ENCODE measurements at regions not wholly inside any gene's neighbourhood (a gene's known extent, or its start where the extent isn't known, plus 50 kb on each side); places are given as distances from the start of the nearest gene placed in this dataset.
"Not testable (repeated sequence)": the region's sequence is repeated elsewhere in the genome, so short reads cannot be mapped to it uniquely, and the experiment has no call there.

DNA sequence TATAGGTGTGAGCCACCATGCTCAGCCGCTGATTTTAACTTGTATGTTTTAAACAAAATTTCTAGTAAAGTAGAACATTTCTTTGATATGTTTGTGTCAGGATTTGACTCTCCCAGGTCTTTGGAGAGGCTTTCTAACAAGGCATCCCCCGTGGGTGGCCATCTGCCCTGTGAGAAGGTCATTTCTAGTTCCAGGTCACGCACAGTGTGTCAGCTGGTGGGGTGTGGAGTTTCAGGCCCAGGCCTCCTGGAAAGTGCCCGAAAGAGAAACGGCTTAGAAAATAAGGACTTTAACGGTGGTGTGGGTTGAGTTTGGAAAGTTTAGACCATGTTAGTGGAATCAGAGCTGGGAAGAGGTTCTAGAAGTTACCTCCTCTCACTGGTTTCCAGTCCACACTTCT is 61.0 kb downstream of the SPDYE17 start:
- H3K4me3 Mint-ChIP-seq; H3K27me3 Mint-ChIP-seq; H3K27ac Mint-ChIP-seq; POLR2A ChIA-PET; DNase-seq; ATAC-seq (ENCODE audit: low read depth); H3K4me1 Mint-ChIP-seq; H3K9me3 Mint-ChIP-seq; H3K36me3 Mint-ChIP-seq: not testable (repeated sequence)

DNA sequence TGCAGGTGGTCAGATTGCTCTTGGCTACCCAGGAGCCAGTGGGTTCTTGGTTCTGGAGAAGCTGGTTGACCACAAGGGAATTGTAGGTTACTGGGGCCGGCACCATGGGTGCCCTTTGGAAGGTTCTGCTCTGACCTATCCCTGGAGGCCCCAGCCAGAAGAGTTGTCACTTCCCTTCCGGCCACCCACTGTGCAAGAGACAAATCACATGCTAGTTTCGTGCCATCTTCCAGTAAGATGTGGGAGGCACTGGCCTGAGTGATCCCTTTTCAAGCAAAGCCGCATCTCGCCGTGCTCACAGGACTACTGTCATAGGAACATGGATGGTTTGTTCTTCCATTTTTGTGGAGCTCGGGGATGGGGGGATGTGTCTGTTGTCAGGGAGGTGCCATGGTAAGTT is 62.3 kb downstream of the SPDYE17 start:
- H3K4me1 Mint-ChIP-seq; H3K9me3 Mint-ChIP-seq; H3K27ac Mint-ChIP-seq; H3K4me3 Mint-ChIP-seq; H3K36me3 Mint-ChIP-seq; ATAC-seq (ENCODE audit: low read depth); POLR2A ChIA-PET; H3K27me3 Mint-ChIP-seq; DNase-seq: not testable (repeated sequence)

DNA sequence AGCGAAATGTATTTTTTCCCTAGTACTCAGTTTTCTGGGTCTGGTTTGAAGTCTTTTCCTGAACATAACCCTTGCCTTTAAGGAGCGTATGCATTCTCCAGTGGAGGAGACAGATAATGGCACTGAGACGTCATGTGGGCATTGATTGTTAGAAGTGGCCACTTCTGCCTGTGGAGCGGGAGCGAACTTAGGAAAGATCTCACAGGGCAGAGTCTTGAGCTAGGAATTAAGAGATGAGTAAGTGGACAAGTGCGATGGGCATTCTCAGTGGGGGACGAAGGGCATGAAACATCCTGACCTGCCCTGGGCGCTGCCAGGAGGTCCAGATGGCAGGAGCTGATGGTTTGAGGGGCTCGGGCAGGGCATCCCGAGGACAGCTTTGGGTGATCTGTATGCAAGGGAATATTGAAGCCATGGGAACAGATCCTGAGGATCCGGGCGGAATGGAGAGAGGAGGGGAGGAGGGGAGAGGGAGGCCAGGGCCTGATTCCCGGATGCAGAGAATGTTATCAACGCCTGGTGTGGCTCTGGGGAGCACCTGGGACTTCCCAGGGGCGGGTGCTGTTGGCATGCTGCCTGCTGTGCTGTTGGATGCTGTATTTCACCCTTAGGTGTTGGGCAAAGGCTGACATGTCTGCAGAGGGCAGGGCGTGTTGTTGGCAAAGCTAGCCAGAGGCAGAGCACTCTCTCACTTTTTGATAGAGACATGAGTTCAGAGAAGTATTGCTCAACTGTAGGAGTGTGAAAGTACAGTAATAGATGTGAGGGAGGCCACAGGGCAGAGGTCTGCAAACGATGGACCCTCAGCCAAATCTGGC is 66.2 kb downstream of the SPDYE17 start:
- H3K4me3 Mint-ChIP-seq; H3K36me3 Mint-ChIP-seq; ATAC-seq (ENCODE audit: low read depth); POLR2A ChIA-PET; H3K27me3 Mint-ChIP-seq; H3K9me3 Mint-ChIP-seq; H3K4me1 Mint-ChIP-seq; DNase-seq; H3K27ac Mint-ChIP-seq: not testable (repeated sequence)

DNA sequence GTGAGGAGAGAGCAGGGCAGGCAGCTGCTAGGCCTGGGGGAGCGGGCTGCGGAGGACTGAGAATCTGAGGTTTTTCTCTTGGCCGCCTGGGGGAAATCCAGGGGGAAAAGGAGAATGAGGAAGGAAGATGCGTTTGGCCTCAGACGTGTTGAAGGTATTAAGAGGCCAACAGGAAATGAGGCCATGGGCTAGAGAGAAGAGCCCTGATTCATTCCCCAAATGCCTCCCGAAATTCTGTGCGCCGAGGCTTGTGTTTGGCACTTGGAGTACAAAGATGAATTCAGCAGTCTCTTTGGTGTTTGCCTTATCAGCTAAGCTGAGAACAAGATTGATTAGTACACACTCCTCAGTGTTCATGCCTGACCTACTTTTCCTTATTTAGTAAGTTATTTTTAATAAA is 68.1 kb downstream of the SPDYE17 start:
- H3K4me1 Mint-ChIP-seq; H3K27ac Mint-ChIP-seq; H3K36me3 Mint-ChIP-seq; H3K4me3 Mint-ChIP-seq; POLR2A ChIA-PET; DNase-seq; ATAC-seq (ENCODE audit: low read depth); H3K27me3 Mint-ChIP-seq; H3K9me3 Mint-ChIP-seq: not testable (repeated sequence)

DNA sequence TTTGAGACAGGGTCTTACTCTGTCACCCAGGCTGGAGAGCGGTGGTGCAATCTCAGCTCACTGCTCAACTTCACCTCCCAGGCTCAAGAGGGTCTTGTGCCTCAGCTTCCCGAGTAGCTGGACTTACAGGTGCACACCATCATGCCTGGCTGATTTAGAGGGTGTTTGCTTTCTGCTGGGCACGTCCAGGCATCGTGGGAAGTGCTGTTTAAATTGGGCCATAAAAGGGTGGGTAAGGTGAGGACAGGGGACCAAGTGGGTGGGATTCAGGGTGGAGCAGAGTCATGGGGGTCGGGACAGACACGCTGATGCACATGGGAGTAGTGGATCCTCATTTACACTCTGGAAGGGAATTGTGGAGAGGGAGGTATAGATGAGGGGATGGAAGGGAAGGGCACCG is 69.1 kb downstream of the SPDYE17 start:
- DNase-seq; H3K27ac Mint-ChIP-seq; POLR2A ChIA-PET; H3K27me3 Mint-ChIP-seq; H3K36me3 Mint-ChIP-seq; H3K4me1 Mint-ChIP-seq; H3K9me3 Mint-ChIP-seq; ATAC-seq (ENCODE audit: low read depth); H3K4me3 Mint-ChIP-seq: not testable (repeated sequence)

DNA sequence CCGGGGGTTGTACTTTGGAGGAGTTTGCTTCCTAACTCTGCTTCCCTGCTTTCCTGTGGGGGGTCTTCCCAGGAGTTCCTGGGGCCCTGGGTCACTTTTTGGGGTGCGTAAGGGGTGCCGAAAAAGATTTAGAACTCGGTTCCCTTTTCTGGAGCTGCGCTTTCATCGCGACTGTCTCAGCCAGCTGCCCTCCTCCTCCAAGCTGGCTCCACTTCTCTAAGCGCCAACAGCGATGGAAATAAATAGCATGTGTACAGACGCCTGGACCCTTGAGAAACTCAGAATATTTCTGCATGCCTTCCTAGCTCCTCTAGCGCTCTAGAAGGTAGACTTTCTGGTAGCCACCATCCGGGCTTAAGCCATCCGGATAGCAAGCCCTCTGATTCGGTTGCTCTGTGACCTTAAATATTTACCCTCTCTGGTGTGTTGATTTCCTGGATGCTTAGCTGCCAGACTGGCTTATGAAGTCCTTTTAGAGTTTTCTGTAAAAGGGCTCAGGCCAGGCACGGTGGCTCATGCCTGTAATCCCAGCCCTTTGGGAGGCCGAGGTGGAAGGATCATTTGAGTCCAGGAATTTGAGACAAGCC is 71.7 kb downstream of the SPDYE17 start:
- peak; percentile 28 for ATAC-seq (ENCODE audit: low read depth)
- DNase-seq, H3K4me1 Mint-ChIP-seq, H3K27me3 Mint-ChIP-seq, H3K36me3 Mint-ChIP-seq, H3K9me3 Mint-ChIP-seq, H3K4me3 Mint-ChIP-seq, POLR2A ChIA-PET, H3K27ac Mint-ChIP-seq: not testable (repeated sequence)

DNA sequence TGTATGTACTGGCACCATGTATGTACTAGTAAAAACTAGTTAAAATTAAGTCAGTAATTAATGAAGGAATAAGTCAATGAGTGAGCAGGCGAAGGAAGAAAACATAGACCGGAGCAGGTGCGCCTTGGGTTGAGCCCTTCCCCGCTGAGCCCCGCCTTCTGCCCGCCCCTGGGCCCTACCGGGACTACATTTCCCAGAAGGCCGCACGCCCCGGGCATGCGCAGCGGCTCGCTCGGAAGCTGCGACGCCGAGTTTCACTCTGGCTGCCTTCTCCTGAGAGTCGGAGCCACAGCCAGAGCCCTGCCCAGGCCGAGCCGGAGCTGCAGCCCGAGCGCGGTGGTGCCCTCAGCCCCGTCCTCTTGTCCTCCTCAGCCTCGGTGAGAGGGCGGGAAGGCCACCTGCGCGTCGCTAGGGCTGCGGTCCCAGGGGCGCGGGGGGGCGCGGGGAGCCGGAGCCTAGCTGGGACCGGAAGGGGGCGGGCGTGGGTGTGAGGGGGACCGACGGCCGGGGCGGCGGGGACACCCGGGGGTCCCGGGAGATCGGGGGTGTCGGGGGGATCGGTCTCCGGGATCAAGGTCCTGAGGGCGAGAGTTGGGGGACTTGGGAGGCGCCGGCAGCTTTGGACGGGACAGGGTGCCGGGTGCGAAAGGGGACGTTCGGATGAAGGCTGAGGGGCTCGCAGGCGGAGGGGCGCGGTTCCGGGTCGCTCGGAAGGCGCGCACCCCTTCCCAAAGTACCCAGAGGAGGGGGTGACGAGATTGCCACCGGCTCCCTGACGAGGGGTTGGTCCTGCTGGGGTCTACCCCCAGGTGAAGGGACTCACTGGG is 72.4 kb downstream of the SPDYE17 start:
- H3K4me1 Mint-ChIP-seq, H3K27me3 Mint-ChIP-seq, H3K36me3 Mint-ChIP-seq, H3K9me3 Mint-ChIP-seq, POLR2A ChIA-PET, H3K27ac Mint-ChIP-seq: not testable (repeated sequence)
- peak overlapping the region; percentile 28 for H3K4me3 Mint-ChIP-seq
- ATAC-seq (ENCODE audit: low read depth): peak; percentile 99
- DNase-seq: peak; percentile 57

DNA sequence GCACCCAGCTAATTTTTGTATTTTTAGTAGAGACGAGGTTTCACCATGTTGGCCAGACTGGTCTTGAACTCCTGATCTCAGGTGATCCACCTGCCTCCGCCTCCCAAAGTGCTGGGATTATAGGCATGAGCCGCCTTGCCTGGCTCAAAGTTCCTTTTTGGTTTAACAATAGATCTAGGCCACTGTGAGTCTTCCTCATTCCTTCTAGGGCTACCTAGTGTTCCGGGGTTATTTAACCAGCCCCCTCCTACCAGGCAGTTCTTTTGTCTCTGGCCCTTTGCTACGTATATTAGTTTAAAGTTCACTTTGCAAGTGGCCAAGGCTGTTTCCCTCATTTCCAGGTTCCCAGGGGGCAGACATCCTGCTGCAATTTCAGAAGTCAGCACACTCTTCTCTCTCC is 75.6 kb downstream of the SPDYE17 start:
- DNase-seq; H3K4me1 Mint-ChIP-seq; ATAC-seq (ENCODE audit: low read depth); POLR2A ChIA-PET; H3K27ac Mint-ChIP-seq; H3K9me3 Mint-ChIP-seq; H3K36me3 Mint-ChIP-seq; H3K27me3 Mint-ChIP-seq; H3K4me3 Mint-ChIP-seq: not testable (repeated sequence)

DNA sequence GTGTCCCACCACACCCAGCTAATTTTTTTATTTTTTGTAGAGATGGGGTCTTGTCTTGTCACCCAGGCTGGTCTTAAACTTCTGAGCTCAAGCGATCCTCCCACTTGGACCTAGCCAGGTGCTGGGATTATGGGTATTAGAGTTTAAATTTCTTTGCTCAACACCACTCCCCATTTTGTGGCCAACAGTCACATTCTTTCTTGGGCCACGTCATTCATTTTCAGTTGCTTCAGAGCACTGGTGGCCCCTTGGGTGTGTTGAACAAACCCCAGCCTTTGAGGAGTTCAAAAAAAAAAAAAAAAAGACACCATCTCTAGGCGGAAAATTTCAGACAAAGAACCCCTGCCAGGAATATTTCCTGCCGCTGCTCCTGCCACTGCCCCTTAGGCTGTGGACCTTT is 77.0 kb downstream of the SPDYE17 start:
- H3K9me3 Mint-ChIP-seq; H3K27me3 Mint-ChIP-seq; H3K36me3 Mint-ChIP-seq; H3K4me3 Mint-ChIP-seq; POLR2A ChIA-PET; H3K27ac Mint-ChIP-seq; H3K4me1 Mint-ChIP-seq; DNase-seq; ATAC-seq (ENCODE audit: low read depth): not testable (repeated sequence)

DNA sequence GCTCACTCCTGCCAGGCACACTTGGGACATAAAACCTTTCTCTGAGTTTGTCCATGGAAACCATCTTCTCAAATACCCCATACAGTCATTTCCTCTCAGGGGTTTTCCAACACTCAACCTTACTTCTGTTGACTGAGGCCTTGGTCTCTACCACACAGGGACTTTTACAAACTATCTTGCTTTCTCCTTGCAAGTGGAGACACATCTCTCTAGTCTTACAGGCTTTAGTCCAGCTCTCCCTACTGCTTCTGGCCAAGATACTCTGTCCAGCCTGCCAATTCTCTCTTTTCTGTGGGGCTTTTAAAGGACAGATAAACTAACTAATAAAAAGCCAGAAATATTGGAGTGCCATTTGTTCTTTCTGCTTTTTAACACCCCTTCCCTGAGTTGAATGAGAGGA is 87.6 kb downstream of the SPDYE17 start:
- H3K36me3 Mint-ChIP-seq, H3K27ac Mint-ChIP-seq, POLR2A ChIA-PET, H3K4me1 Mint-ChIP-seq, H3K9me3 Mint-ChIP-seq, DNase-seq, H3K4me3 Mint-ChIP-seq, H3K27me3 Mint-ChIP-seq: not testable (repeated sequence)
- ATAC-seq (ENCODE audit: low read depth): peak; percentile 39

DNA sequence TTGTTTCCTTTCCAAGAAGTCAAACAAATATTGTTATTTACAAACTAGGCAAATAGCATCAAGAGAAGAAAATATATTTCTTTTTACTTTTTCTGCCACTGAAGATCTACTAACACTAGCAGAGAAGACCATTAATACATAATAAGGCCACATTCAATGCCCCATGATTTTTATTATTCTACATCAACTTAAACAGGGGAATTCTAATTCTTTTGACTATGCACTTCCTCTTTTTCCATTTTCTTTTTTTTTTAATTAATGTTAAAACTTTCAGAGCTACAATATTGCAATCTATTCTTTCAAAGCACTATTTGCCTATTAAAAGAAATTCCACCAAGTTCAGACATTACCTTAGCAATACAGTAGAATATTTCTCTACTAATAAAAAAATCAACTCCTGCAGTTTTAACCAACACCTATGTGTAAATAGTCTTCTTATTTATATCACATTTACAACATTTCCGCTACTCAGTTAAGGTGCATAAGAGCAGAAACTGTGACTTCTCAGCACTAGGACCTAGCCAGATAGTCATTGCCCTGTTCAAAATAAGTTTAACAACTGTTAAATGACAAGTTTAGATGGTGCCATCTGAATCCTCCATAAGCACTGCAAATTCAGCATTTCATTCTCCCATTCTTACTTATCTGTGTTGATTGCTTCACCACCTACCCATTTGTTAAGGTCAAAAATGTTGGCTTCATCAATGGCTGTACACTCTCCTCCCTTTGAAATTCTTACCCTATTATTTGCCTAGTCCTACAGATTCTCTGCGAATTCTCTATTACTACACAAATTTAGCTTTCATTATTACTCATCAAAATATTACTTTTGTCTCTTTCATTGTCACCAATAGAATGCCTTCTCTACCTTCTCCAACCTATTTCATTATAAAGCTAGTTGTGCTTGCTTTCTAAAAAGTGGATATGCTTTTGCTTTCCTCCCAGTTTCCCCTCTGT is 90.1 kb downstream of the SPDYE17 start:
- H3K27me3 Mint-ChIP-seq; H3K4me1 Mint-ChIP-seq; DNase-seq; H3K36me3 Mint-ChIP-seq; H3K4me3 Mint-ChIP-seq; H3K27ac Mint-ChIP-seq; ATAC-seq (ENCODE audit: low read depth); POLR2A ChIA-PET; H3K9me3 Mint-ChIP-seq: not testable (repeated sequence)

DNA sequence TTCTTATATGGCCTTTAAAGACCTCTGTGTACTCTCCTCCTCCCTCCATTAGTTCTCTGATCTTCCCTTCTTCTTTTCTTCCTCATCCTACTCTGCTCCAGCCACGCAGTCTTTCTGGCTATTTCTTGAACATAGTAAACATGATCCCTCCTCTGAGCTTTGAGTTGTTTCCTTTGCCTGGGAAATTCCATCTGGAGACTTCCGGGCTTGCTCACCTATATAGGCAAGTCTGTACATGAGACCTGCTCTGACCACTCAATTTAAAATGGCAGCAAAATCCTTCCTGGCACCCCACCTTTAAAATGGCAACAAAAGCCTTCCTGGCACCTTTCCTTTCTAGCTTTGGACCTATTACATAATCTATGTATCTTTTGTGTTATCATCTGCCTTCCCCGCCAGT is 94.4 kb downstream of the SPDYE17 start:
- H3K9me3 Mint-ChIP-seq; H3K4me3 Mint-ChIP-seq; POLR2A ChIA-PET; H3K4me1 Mint-ChIP-seq; DNase-seq; H3K36me3 Mint-ChIP-seq; ATAC-seq (ENCODE audit: low read depth); H3K27ac Mint-ChIP-seq: not testable (repeated sequence)
- H3K27me3 Mint-ChIP-seq: peaks cover 12% of the 10 kb centered on the region

DNA sequence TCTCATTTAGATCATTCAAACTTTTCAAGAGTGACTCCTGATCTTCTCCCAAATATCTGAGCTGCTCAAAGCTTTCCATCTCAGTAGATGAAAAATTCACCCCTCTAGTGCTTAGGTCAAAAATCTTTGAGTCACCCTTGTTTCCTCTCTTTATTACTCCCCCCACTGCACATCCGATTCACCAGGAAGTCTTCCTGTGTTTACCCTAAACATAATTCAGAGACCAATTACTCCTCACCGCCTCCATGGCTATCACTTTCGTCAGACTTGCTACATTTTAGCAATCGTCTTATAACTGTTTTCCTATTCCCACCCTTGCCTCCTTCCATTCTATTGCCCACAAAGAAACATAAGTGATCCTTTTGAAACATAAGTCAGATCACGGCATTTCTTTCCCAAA is 94.8 kb downstream of the SPDYE17 start:
- ATAC-seq (ENCODE audit: low read depth); POLR2A ChIA-PET: not testable (repeated sequence)

More for the DNA sequence above, 94.8 kb downstream of the SPDYE17 start:
- H3K36me3 Mint-ChIP-seq, H3K27ac Mint-ChIP-seq, DNase-seq, H3K9me3 Mint-ChIP-seq, H3K4me3 Mint-ChIP-seq, H3K4me1 Mint-ChIP-seq: not testable (repeated sequence)
- peaks cover 12% of the 10 kb centered on the region for H3K27me3 Mint-ChIP-seq
